HepG2 (cell line): ENCODE measurements at regions not wholly inside any gene's neighbourhood (a gene's known extent, or its start where the extent isn't known, plus 50 kb on each side); places are given as distances from the start of the nearest gene placed in this dataset.

Source experiments
- ATAC-seq: fragments of 200-7000 bp; cut with Tn5 transposase; 3 replicates; pipeline ENCODE4 v1.9.1; 2020; ENCODE audit warnings: mild to moderate bottlenecking, moderate library complexity
- BruUV-seq: library from RNA; stranded (reverse); fragments of 400-500 nt; replicated peaks from 2 replicates; lab custom pipeline; 2021; lab: Mats Ljungman, UMichigan
- CTCF ChIA-PET: fragments of 300-600 bp; formaldehyde crosslinking; extraction: SDS; loops from one replicate; lab custom pipeline; 2021; ENCODE audit warnings: low total read pairs, inconsistent platforms, low intra/inter-chr PET ratio; lab: Yijun Ruan, JAX
- POLR2A ChIA-PET: fragments of 350-600 bp; sonication (Branson Sonifier 250); formaldehyde crosslinking; loops from one replicate; lab custom pipeline; 2020; ENCODE audit warnings: antibody characterized with exemption, inconsistent platforms; lab: Yijun Ruan, JAX
- DNase-seq: peaks from one replicate; pipeline ENCODE4 v3.0.0-alpha.2; 2015; ENCODE audit warnings: low spot score
- FAIRE-seq: peaks from 3 replicates; lab custom pipeline; 2011; peaks lifted over from hg19 to GRCh38; lab: Jason Lieb, UNC
- H2AFZ ChIP-seq: one replicate; pipeline ENCODE4 v1.6.1; 2011; ENCODE audit warnings: low read length, inconsistent platforms
- H3K27ac ChIP-seq: fragments of 300-600 bp; 3 replicates; pipeline ENCODE4 v1.8.0; 2011; ENCODE audit warnings: mixed run types, mild to moderate bottlenecking, mixed read lengths, low read length, inconsistent platforms; ENCODE audit not compliant: insufficient read depth; ENCODE audit errors: extremely low read length
- H3K27me3 ChIP-seq, 2 experiments: fragments of 200-600 bp in 1 of 2; 2 replicates in 1 of 2; 3 replicates in 1 of 2; pipeline versions ENCODE4 v1.6.0 to v1.8.0; 2011; ENCODE audit warnings: low read length in 2 of 2, mild to moderate bottlenecking in 2 of 2, moderate library complexity in 2 of 2, inconsistent platforms in 1 of 2; ENCODE audit not compliant: insufficient read depth in 2 of 2, control insufficient read depth in 1 of 2
- H3K36me3 ChIP-seq, 2 experiments: fragments of 200-600 bp in 1 of 2; replicated peaks in 1 of 2; 2 replicates in 1 of 2; 3 replicates in 1 of 2; pipeline versions ENCODE4 v1.5.1 to v1.8.0; 2011; ENCODE audit warnings: low read length in 2 of 2, inconsistent platforms in 1 of 2; ENCODE audit not compliant: insufficient read depth in 2 of 2, control insufficient read depth in 1 of 2
- H3K4me1 ChIP-seq: 2 replicates; pipeline ENCODE4 v1.5.1; 2012; ENCODE audit warnings: low read length, inconsistent platforms; ENCODE audit not compliant: insufficient read depth
- H3K4me2 ChIP-seq: 2 replicates; pipeline ENCODE4 v1.6.0; 2011; ENCODE audit warnings: low read depth, low read length, inconsistent platforms
- H3K4me3 ChIP-seq, 3 experiments: fragments of 200-600 bp in 1 of 3; sonication (generic), shearing (Covaris generic) in 1 of 3; replicated peaks in 1 of 3; 2 replicates each; pipeline ENCODE4 v1.5.1; 2011 to 2016; ENCODE audit warnings: low read length in 3 of 3, inconsistent platforms in 2 of 3, low read depth in 2 of 3, mild to moderate bottlenecking in 2 of 3, control low read depth in 1 of 3, mixed read lengths in 1 of 3; ENCODE audit not compliant: insufficient read depth in 1 of 3
- H3K79me2 ChIP-seq: one replicate; pipeline ENCODE4 v1.6.1; 2011; ENCODE audit warnings: low read length, inconsistent platforms; ENCODE audit not compliant: insufficient read depth
- H3K9ac ChIP-seq: 2 replicates; pipeline ENCODE4 v1.6.0; 2011; ENCODE audit warnings: mild to moderate bottlenecking, low read depth, low read length, inconsistent platforms; ENCODE audit not compliant: insufficient read depth
- H3K9me3 ChIP-seq: 2 replicates; pipeline ENCODE4 v1.5.1; 2012; ENCODE audit warnings: mild to moderate bottlenecking, low read length
- H4K20me1 ChIP-seq: 2 replicates; pipeline ENCODE4 v1.6.0; 2011; ENCODE audit warnings: inconsistent platforms, mild to moderate bottlenecking, low read length, moderate library complexity; ENCODE audit not compliant: insufficient read depth
- EHMT2 ChIP-seq: fragments of 200-600 bp; sonication (generic); IDR thresholded peaks from 2 replicates; pipeline ENCODE4 v1.7.0; 2017; ENCODE audit warnings: antibody characterized with exemption, low read depth, low read length, borderline replicate concordance
- FLYWCH1 ChIP-seq: sonication (generic); formaldehyde crosslinking; IDR thresholded peaks from 2 replicates; pipeline ENCODE4 v1.8.1; 2023; ENCODE audit warnings: mild to moderate bottlenecking, missing genetic modification reagents
- GMEB1 ChIP-seq: sonication (generic); formaldehyde crosslinking; IDR thresholded peaks from 2 replicates; pipeline ENCODE4 v1.5.1; 2020; ENCODE audit warnings: missing genetic modification reagents, mild to moderate bottlenecking, borderline replicate concordance
- NFIB ChIP-seq: sonication (generic); formaldehyde crosslinking; IDR thresholded peaks from 2 replicates; pipeline ENCODE4 v1.9.0; 2021; ENCODE audit warnings: missing genetic modification reagents, mild to moderate bottlenecking, borderline replicate concordance
- RFX3 ChIP-seq: IDR thresholded peaks from 2 replicates; pipeline ENCODE4 v1.6.1; 2016; ENCODE audit warnings: missing biosample characterization, missing genetic modification reagents
- SATB2 ChIP-seq: sonication (generic); formaldehyde crosslinking; IDR thresholded peaks from 2 replicates; pipeline ENCODE4 v1.5.0; 2020; ENCODE audit warnings: missing genetic modification reagents
- SP1 ChIP-seq, 2 experiments: fragments of 450-650 bp in 1 of 2; sonication (generic) in 1 of 2; formaldehyde crosslinking in 1 of 2; IDR thresholded peaks; 2 replicates each; pipeline versions ENCODE4 v1.4.0 to v1.6.1; 2016 to 2020; ENCODE audit warnings: missing genetic modification reagents in 1 of 2
- ZBTB33 ChIP-seq: sonication (generic); formaldehyde crosslinking; IDR thresholded peaks from 2 replicates; pipeline ENCODE4 v1.4.0; 2020; ENCODE audit warnings: missing genetic modification reagents
- ZNF552 ChIP-seq: sonication (generic); formaldehyde crosslinking; IDR thresholded peaks from 2 replicates; pipeline ENCODE4 v1.9.0; 2022; ENCODE audit warnings: missing genetic modification reagents, mild to moderate bottlenecking, borderline replicate concordance
- ZSCAN31 ChIP-seq: sonication (generic); formaldehyde crosslinking; IDR thresholded peaks from 2 replicates; pipeline ENCODE4 v1.5.0; 2020; ENCODE audit warnings: low read depth, mild to moderate bottlenecking, missing genetic modification reagents
- WGBS: methylation state at CpG from one replicate; pipeline ENCODE4 v1.1.6; 2017; ENCODE audit warnings: low lambda C conversion rate; 5-methylcytosine and 5-hydroxymethylcytosine counted together
- in situ Hi-C: cut with HindIII; loops from 2 replicates; pipeline ENCODE4 v1.10.0; 2017; ENCODE audit warnings: low pct_unique_long_range_greater_than_20kb; ENCODE audit not compliant: extremely low pct_ligation_motif_present
- intact Hi-C: fragments of 100-400 bp; cut with micrococcal nuclease; formaldehyde crosslinking; loops from one replicate; pipeline ENCODE4 v1.10.0; 2022; ENCODE audit not compliant: unreplicated experiment
- TF ChIP-seq, protein P1 (sequence below): sonication (generic); formaldehyde crosslinking; IDR thresholded peaks from 2 replicates; pipeline ENCODE4 v1.9.0; 2021; ENCODE audit warnings: missing genetic modification reagents, mild to moderate bottlenecking, borderline replicate concordance
- TF ChIP-seq, protein P2 (sequence below): IDR thresholded peaks from 2 replicates; pipeline ENCODE4 v1.6.1; 2016

DNA sequence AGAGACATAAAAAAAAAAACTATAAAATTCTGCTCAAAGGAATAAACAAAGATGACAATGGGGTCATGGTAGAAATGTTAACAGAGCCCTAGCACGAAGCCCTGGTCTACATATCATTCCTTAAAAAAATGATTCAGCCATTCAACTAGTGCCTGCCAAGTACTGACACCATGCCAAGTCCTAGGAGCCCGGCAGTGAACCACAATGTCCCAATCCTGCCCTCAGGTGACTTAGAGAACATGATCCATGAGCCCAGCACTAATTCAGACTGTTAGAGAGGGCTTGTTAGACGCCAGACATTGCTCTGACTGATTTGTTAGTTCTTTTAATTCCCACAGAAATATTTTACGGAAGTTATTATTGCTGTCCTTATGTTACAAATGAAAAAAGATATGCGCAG is 67.3 kb upstream of the VWC2 start:
- no peaks in the 10 kb centered on the region for H3K4me1 ChIP-seq
- no peak for FAIRE-seq
- ChIA-PET CTCF (no interaction called here), POLR2A (no interaction called here)
- no peaks in the 10 kb centered on the region for H3K27me3 ChIP-seq
- H3K4me3 ChIP-seq, result no peak overlapping the region
- in situ Hi-C loops, result no loop called here
- no peaks in the 10 kb centered on the region for H3K9me3 ChIP-seq
- H3K27ac ChIP-seq, result no peak overlapping the region
- intact Hi-C loops, result no loop called here
- 25% methylated on average over 5 of the region's 5 CpGs for WGBS
- no peaks in the 10 kb centered on the region for H4K20me1 ChIP-seq
- TF ChIP-seq NFIB, result no peak
- no peak for TF ChIP-seq RFX3 (CRISPR knock-in tag)
- no peak for TF ChIP-seq FLYWCH1 (CRISPR knock-in tag)
- TF ChIP-seq GMEB1 (CRISPR knock-in tag), result no peak
- TF ChIP-seq ZSCAN31 (CRISPR knock-in tag), result no peak
- TF ChIP-seq ZNF552 (CRISPR knock-in tag), result no peak
- no peak for TF ChIP-seq SATB2 (CRISPR knock-in tag)
- TF ChIP-seq, protein P1, sequence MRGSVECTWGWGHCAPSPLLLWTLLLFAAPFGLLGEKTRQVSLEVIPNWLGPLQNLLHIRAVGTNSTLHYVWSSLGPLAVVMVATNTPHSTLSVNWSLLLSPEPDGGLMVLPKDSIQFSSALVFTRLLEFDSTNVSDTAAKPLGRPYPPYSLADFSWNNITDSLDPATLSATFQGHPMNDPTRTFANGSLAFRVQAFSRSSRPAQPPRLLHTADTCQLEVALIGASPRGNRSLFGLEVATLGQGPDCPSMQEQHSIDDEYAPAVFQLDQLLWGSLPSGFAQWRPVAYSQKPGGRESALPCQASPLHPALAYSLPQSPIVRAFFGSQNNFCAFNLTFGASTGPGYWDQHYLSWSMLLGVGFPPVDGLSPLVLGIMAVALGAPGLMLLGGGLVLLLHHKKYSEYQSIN (CRISPR knock-in tag), result no peak
- no peak for TF ChIP-seq ZBTB33 (CRISPR knock-in tag)
- TF ChIP-seq, protein P2, sequence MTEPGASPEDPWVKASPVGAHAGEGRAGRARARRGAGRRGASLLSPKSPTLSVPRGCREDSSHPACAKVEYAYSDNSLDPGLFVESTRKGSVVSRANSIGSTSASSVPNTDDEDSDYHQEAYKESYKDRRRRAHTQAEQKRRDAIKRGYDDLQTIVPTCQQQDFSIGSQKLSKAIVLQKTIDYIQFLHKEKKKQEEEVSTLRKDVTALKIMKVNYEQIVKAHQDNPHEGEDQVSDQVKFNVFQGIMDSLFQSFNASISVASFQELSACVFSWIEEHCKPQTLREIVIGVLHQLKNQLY (CRISPR knock-in tag), result no peak
- no peak for TF ChIP-seq SP1 (IDR thresholded peaks at IDR 0.05)
- no peak for TF ChIP-seq SP1 (CRISPR knock-in tag; IDR thresholded peaks at IDR 0.05)
- no peak for TF ChIP-seq EHMT2
- TF ChIP-seq, all 625 proteins: peak for 0
- ATAC-seq (no peak), DNase-seq (no peak)
- Histone ChIP-seq H3K4me2 (no peak overlapping the region), H2AFZ (no peak overlapping the region), H3K9ac (no peak overlapping the region), H3K79me2 (no peaks in the 10 kb centered on the region), H3K36me3 (no peaks in the 10 kb centered on the region)
- no TSS peak for BruUV-seq
